ENCODE measurements at regions not wholly inside any gene's neighbourhood (a gene's known extent, or its start where the extent isn't known, plus 50 kb on each side); places are given as distances from the start of the nearest gene placed in this dataset.

- TF ChIP-seq YY1 (IDR thresholded peaks at IDR 0.05) (no peak), MAX (IDR thresholded peaks at IDR 0.05) (no peak), CTCF (IDR thresholded peaks at IDR 0.05; ENCODE audit: low read depth, low read length, missing input control) (no peak), SP1 (IDR thresholded peaks at IDR 0.05) (no peak), HNF4G (IDR thresholded peaks at IDR 0.05) (no peak), TAF1 (conservative IDR thresholded peaks at IDR 0.05) (no peak), GABPA (IDR thresholded peaks at IDR 0.05 in 1 of 2, conservative IDR thresholded peaks at IDR 0.05 in 1 of 2) (no peak), REST (IDR thresholded peaks at IDR 0.05) (no peak), RAD21 (IDR thresholded peaks at IDR 0.05) (no peak)
Measured at GRCh38 chrX:37910186-37910585, 62.8 kb upstream of the DYNLT3 start.
